Liver (tissue), 8 donors: ENCODE measurements at regions not wholly inside any gene's neighbourhood (a gene's known extent, or its start where the extent isn't known, plus 50 kb on each side); places are given as distances from the start of the nearest gene placed in this dataset.

Experiments
- DNase-seq: peaks from one replicate; pipeline ENCODE4 v3.0.0-alpha.2; 2017; ENCODE audit warnings: low spot score
- H3K27ac ChIP-seq, 2 donors: one replicate each; pipeline ENCODE4 v1.7.0; 2013; ENCODE audit warnings: inconsistent platforms in 2 of 2, low read length in 2 of 2, control low read depth in 1 of 2, low read depth in 1 of 2, mild to moderate bottlenecking in 1 of 2
- H3K27me3 ChIP-seq, 4 donors: one replicate each; pipeline versions ENCODE4 v1.6.1 to v1.7.0; 2013; ENCODE audit warnings: low read length in 3 of 4, inconsistent platforms in 1 of 4, mild to moderate bottlenecking in 1 of 4, moderate library complexity in 1 of 4; ENCODE audit not compliant: control insufficient read depth in 4 of 4, insufficient read depth in 4 of 4
- H3K36me3 ChIP-seq, 4 donors: one replicate each; pipeline versions ENCODE4 v1.6.1 to v1.7.0; 2013; ENCODE audit warnings: low read length in 3 of 4, mild to moderate bottlenecking in 3 of 4, low read depth in 1 of 4, moderate library complexity in 1 of 4; ENCODE audit not compliant: control insufficient read depth in 4 of 4, insufficient read depth in 3 of 4
- H3K4me1 ChIP-seq, 4 donors: one replicate each; pipeline versions ENCODE4 v1.6.1 to v1.7.0; 2013; ENCODE audit warnings: low read length in 3 of 4, mild to moderate bottlenecking in 3 of 4, moderate library complexity in 1 of 4; ENCODE audit not compliant: control insufficient read depth in 4 of 4, insufficient read depth in 4 of 4
- H3K4me3 ChIP-seq, 3 donors: one replicate each; pipeline versions ENCODE4 v1.6.1 to v1.7.0; 2013; ENCODE audit warnings: low read length in 3 of 3, control low read depth in 1 of 3, low read depth in 1 of 3, mild to moderate bottlenecking in 1 of 3
- H3K9ac ChIP-seq, 2 donors: one replicate each; pipeline ENCODE4 v1.7.0; 2013; ENCODE audit warnings: low read length in 2 of 2, mild to moderate bottlenecking in 2 of 2, moderate library complexity in 2 of 2, control low read depth in 1 of 2, low read depth in 1 of 2
- H3K9me3 ChIP-seq, 4 donors: one replicate each; pipeline versions ENCODE4 v1.6.1 to v1.7.0; 2013; ENCODE audit warnings: low read length in 3 of 4; ENCODE audit not compliant: control insufficient read depth in 4 of 4
- ATF3 ChIP-seq: IDR thresholded peaks from 2 replicates; pipeline ENCODE4 v1.6.1; 2016; ENCODE audit warnings: antibody characterized with exemption
- CTCF ChIP-seq: fragments of 150-350 bp; IDR thresholded peaks from 2 replicates; pipeline ENCODE4 v1.5.1; 2017; ENCODE audit warnings: improper control_type of control experiment, low read depth, low read length; ENCODE audit not compliant: missing input control
- EGR1 ChIP-seq, 2 donors: IDR thresholded peaks; 2 replicates each; pipeline ENCODE4 v1.6.1; 2016 to 2018; ENCODE audit warnings: antibody characterized with exemption in 2 of 2, low read depth in 2 of 2
- FOXA1 ChIP-seq: IDR thresholded peaks from 2 replicates; pipeline ENCODE4 v1.6.1; 2016; ENCODE audit warnings: antibody characterized with exemption
- FOXA2 ChIP-seq: IDR thresholded peaks from 2 replicates; pipeline ENCODE4 v1.6.1; 2016; ENCODE audit warnings: antibody characterized with exemption
- HNF4A ChIP-seq, 2 donors: conservative IDR thresholded peaks; 2 replicates each; pipeline ENCODE4 v1.6.1; 2016; ENCODE audit warnings: antibody characterized with exemption in 2 of 2, mild to moderate bottlenecking in 2 of 2
- JUND ChIP-seq, 2 donors: IDR thresholded peaks; 2 replicates each; pipeline ENCODE4 v1.6.1; 2016; ENCODE audit warnings: antibody characterized with exemption in 2 of 2
- NR2F2 ChIP-seq: IDR thresholded peaks from 2 replicates; pipeline ENCODE4 v1.6.1; 2016; ENCODE audit warnings: antibody characterized with exemption
- REST ChIP-seq: IDR thresholded peaks from 2 replicates; pipeline ENCODE4 v1.6.1; 2016; ENCODE audit warnings: antibody characterized with exemption, mild to moderate bottlenecking
- RXRA ChIP-seq, 2 donors: IDR thresholded peaks; 2 replicates each; pipeline ENCODE4 v1.6.1; 2017 to 2018; ENCODE audit warnings: antibody characterized with exemption in 2 of 2, mild to moderate bottlenecking in 1 of 2
- SP1 ChIP-seq: IDR thresholded peaks from 2 replicates; pipeline ENCODE4 v1.6.1; 2018; ENCODE audit warnings: antibody characterized with exemption, mild to moderate bottlenecking
- TAF1 ChIP-seq: conservative IDR thresholded peaks from 2 replicates; pipeline ENCODE4 v1.6.1; 2016; ENCODE audit warnings: antibody characterized with exemption, mild to moderate bottlenecking
- YY1 ChIP-seq: IDR thresholded peaks from 2 replicates; pipeline ENCODE4 v1.6.1; 2016; ENCODE audit warnings: antibody characterized with exemption, mild to moderate bottlenecking
- WGBS: extraction: QIAGEN DNeasy Blood & Tissue Kit; methylation state at CpG from one replicate; pipeline ENCODE4 v1.1.7; 2013; 5-methylcytosine and 5-hydroxymethylcytosine counted together
- TF ChIP-seq, protein P1 (sequence below): IDR thresholded peaks from 2 replicates; pipeline ENCODE4 v1.6.1; 2016; ENCODE audit warnings: antibody characterized with exemption
- donor health status: healthy.
- donor health status: healthy.
- donor health status: healthy.
- donor health status: healthy.
- donor health status: healthy.

DNA sequence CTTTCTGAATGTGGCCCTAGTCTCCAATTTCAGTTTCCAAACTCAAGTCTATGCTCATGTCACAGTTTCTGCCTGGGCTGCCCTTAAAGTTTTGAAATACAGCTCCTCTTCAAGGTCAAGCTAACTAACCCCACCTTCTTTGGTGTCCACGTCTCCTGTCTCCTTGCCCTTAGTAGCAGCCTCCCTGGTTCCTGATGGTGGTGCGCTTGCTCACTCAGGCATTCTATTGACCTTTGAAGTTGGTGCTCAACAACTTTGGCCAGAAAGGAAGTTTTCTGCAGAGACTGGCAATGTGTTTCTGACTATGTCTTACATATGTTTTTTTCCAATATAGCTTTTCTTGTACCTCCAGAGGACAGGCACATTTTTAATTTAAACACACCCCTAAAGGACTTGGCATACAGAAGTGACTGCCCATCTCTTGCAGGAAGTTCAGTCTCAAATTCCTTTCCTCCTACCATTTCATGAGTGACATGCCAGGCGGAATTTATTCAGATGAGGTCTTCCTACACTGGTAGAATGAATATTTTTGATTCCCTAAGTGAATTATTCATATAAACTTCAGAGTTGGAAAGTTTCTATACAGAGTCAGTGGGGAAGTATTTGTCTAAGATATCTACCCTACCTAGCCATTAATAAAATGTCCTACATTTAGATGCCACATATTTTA is 364.3 kb upstream of the USP24 start:
- H3K27ac ChIP-seq, result no peak overlapping the region
- no peaks in the 10 kb centered on the region for H3K36me3 ChIP-seq
- no peak for DNase-seq
- no peak overlapping the region for H3K9ac ChIP-seq
- TF ChIP-seq SP1, result no peak
- TF ChIP-seq JUND (IDR thresholded peaks at IDR 0.05), result no peak
- no peak for TF ChIP-seq HNF4A (conservative IDR thresholded peaks at IDR 0.05)
- no peak for TF ChIP-seq FOXA1
- WGBS, result 81% methylated on average over 3 of the region's 3 CpGs
- no peaks in the 10 kb centered on the region for H3K9me3 ChIP-seq
- H3K27me3 ChIP-seq, result no peaks in the 10 kb centered on the region
- H3K4me3 ChIP-seq, result no peak overlapping the region
- H3K4me1 ChIP-seq, result no peaks in the 10 kb centered on the region

GRCh38 chr1:55578646-55579045 is 363.5 kb upstream of the USP24 start:
- TF ChIP-seq CTCF (no peak), REST (no peak), YY1 (no peak), EGR1 (IDR thresholded peaks at IDR 0.05; ENCODE audit: low read depth in 2 of 2) (no peak), NR2F2 (no peak), FOXA2 (no peak), RXRA (IDR thresholded peaks at IDR 0.05) (no peak), ATF3 (no peak), TAF1 (no peak)
- TF ChIP-seq, protein P1, sequence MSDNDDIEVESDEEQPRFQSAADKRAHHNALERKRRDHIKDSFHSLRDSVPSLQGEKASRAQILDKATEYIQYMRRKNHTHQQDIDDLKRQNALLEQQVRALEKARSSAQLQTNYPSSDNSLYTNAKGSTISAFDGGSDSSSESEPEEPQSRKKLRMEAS, result no peak
- no peak for DNase-seq
- Histone ChIP-seq H3K4me1 (no peaks in the 10 kb centered on the region), H3K9ac (no peak overlapping the region), H3K36me3 (no peaks in the 10 kb centered on the region), H3K27me3 (no peaks in the 10 kb centered on the region), H3K4me3 (no peak overlapping the region), H3K9me3 (no peaks in the 10 kb centered on the region), H3K27ac (no peak overlapping the region)
- WGBS, result 86% methylated on average over 1 of the region's 1 CpG
